ENCODE measurements at regions not wholly inside any gene's neighbourhood (a gene's known extent, or its start where the extent isn't known, plus 50 kb on each side); places are given as distances from the start of the nearest gene placed in this dataset.
"Not testable (repeated sequence)": the region's sequence is repeated elsewhere in the genome, so short reads cannot be mapped to it uniquely, and the experiment has no call there.

DNA sequence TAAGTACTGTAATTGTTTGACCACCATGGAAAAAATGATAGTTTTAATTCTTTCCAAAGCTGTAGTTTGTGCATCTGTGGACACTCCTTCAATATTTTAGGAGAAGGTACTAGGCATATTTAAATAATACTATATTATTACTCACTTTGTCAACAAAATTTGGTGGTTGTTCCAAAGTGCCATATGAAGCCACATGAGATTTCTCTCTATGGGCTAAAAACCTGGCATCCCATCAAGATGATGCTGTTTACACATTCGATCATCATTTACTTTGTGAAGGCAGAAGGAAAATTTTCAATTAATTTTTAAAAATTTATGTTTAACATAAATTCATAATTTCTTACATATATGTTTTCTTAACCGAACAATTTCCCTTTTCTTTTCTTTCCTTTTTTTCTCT is 502.6 kb upstream of the JAG1 start:
- TF ChIP-seq CTCF (IDR thresholded peaks at IDR 0.05) = no peak

DNA sequence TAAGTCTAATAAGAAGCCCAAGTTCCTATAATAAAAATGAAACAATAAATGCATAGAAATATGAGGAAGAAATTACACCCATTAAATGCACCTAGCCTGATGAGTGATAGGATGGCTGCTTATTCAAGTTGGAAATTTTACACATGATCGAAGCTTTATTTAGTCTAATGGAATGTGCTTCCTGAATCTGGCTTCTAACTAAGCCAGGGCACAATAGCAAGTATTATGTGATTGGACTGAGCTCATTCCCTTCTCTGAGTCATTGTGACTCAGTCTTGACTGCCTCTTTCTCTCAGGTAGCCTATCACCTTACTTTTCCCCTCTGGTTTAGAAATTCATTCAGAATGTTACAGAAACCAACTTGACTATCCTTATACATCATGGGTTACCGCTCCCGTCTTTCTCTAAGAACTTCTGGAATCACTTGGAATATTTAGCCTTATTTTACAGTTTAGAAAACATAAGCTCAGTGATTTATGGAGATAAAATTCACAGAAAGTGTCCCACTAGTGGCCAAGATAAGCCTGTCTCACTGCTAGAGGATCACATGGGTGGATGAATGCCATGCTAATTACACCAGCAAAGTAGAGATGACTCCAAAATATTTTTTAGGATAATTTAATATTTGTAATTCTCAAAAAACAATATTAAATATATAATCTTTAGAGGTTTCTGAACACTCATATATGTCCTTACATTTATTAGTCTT is 505.3 kb upstream of the JAG1 start:
- H3K4me3 ChIP-seq = no peak overlapping the region
- H3K4me1 ChIP-seq = peaks cover 0 to 15% of the 10 kb centered on the region in 2 donors
- no peak for TF ChIP-seq CTCF (IDR thresholded peaks at IDR 0.05)
- H3K27me3 ChIP-seq = no peaks in the 10 kb centered on the region
- no peaks in the 10 kb centered on the region for H3K9me3 ChIP-seq
- H3K36me3 ChIP-seq = no peaks in the 10 kb centered on the region
- H3K27ac ChIP-seq = no peak overlapping the region
- intact Hi-C loops (cut with DNase I) = no loop called here
- ATAC-seq (peak; percentile 57), DNase-seq (no peak)

More for the DNA sequence above, 502.6 kb upstream of the JAG1 start:
- Histone ChIP-seq H3K9me3 (no peaks in the 10 kb centered on the region), H3K27me3 (no peaks in the 10 kb centered on the region), H3K27ac (no peak overlapping the region), H3K4me3 (no peak overlapping the region), H3K4me1 (no peaks in the 10 kb centered on the region), H3K36me3 (no peaks in the 10 kb centered on the region)
- intact Hi-C loops (cut with DNase I) = no loop called here
- ATAC-seq = no peak
- DNase-seq = no peak

DNA sequence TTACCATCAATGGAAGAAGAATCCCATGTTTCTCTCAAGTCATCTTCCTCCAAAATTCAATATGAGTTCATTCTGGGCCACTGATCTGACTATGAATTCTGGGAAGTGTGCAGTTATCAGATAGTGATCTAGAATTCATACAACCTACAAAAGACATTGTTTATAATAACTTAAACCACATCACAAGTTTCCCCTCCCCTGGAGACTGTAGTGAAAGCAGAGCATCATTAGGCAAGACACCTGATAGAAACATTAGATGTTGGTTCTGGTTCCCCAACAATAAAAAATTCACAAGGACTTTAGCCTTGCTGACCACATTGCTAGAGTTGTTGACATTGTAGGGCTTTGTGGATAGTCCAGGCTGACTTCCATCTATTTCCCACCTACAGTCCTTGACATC is 506.4 kb upstream of the JAG1 start:
- Histone ChIP-seq H3K27ac (no peak overlapping the region), H3K9me3 (peaks cover 0 to 6% of the 10 kb centered on the region in 2 donors), H3K27me3 (no peaks in the 10 kb centered on the region), H3K4me3 (no peak overlapping the region), H3K4me1 (peaks cover 0 to 15% of the 10 kb centered on the region in 2 donors), H3K36me3 (no peaks in the 10 kb centered on the region)
- intact Hi-C loops (cut with DNase I) = no loop called here
- TF ChIP-seq CTCF (IDR thresholded peaks at IDR 0.05) = no peak
- no peak for DNase-seq
- no peak for ATAC-seq

DNA sequence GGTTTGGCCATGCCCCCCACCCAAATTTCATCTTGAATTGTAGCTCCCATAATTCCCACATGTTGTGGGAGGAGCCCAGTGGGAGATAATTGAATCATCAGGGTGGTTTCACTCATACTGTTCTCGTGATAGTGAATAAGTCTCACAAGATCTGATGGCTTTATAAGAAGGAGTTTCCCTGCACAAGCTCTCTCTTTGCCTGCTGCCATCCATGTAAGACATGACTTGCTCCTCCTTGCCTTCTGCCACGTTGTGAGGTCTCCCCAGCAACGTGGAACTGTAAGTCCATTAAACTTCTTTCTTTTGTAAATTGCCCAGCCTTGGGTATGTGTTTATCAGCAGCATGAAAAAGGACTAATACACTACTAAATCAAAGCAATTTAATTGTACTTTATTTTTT is 507.3 kb upstream of the JAG1 start:
- H3K27ac ChIP-seq; intact Hi-C loops (cut with DNase I); H3K4me3 ChIP-seq; H3K36me3 ChIP-seq; ATAC-seq; DNase-seq; H3K27me3 ChIP-seq: not testable (repeated sequence)
- peaks cover 0 to 13% of the 10 kb centered on the region in 2 donors for H3K9me3 ChIP-seq
- H3K4me1 ChIP-seq = peaks cover 0 to 15% of the 10 kb centered on the region in 2 donors

DNA sequence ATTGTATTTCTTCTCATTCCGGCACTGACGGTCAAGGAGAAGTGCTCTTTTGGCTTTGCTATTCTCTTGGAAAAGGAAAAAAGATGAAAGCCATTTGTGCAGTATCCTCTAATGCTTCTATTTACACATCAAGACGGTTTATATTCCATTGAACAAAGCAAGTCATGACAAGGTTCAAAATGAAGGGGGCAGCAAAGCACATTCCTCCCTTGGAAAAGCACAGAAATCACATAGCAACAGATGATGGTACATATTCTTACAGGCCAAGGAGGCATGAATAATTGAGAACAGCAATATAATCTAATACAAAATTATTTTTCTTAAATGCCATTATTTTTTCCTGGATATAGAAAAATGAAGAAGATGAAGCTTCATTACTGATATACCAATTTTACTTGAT is 508.2 kb upstream of the JAG1 start:
- peaks cover 0 to 15% of the 10 kb centered on the region in 2 donors for H3K4me1 ChIP-seq
- no peak overlapping the region for H3K4me3 ChIP-seq
- DNase-seq (no peak), ATAC-seq (no peak)
- intact Hi-C loops (cut with DNase I) = no loop called here
- peaks cover 0 to 13% of the 10 kb centered on the region in 2 donors for H3K9me3 ChIP-seq
- no peak for TF ChIP-seq CTCF (IDR thresholded peaks at IDR 0.05)
- H3K36me3 ChIP-seq = no peaks in the 10 kb centered on the region
- H3K27ac ChIP-seq = no peak overlapping the region
- H3K27me3 ChIP-seq = no peaks in the 10 kb centered on the region

DNA sequence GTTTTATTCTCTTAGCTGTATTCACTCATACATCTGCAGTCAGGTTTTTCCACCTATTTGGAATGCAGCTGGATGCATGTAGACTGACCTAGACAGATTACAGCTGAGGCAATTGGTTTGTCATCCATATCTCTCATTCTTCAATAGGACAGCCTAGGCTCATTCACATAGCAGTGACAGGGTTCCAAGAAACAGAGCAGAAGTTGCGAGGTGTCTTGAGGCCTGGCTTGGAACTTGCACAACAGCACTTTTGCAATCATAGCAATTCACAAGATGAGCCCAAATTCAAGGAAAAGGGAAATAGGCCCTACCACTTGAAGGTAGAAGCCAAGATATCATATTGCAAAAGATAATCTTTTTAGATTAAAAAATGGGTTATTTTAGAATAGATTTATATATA is 508.9 kb upstream of the JAG1 start:
- Histone ChIP-seq H3K9me3 (peaks cover 0 to 13% of the 10 kb centered on the region in 2 donors), H3K27me3 (no peaks in the 10 kb centered on the region), H3K27ac (peak overlapping the region in 1 of 2 donors; percentile 51), H3K4me3 (no peak overlapping the region), H3K4me1 (peaks cover 0 to 15% of the 10 kb centered on the region in 2 donors), H3K36me3 (no peaks in the 10 kb centered on the region)
- peak in 2 of 4 donors; percentile 21 to 43 for DNase-seq
- intact Hi-C loops (cut with DNase I) = no loop called here
- ATAC-seq = peak; percentile 61
- no peak for TF ChIP-seq CTCF (IDR thresholded peaks at IDR 0.05)
